Esophagus (tissue), 2 donors: ENCODE measurements at regions not wholly inside any gene's neighbourhood (a gene's known extent, or its start where the extent isn't known, plus 50 kb on each side); places are given as distances from the start of the nearest gene placed in this dataset.
"Not testable (repeated sequence)": the region's sequence is repeated elsewhere in the genome, so short reads cannot be mapped to it uniquely, and the experiment has no call there.

ENCODE experiments used
- H3K27ac ChIP-seq, 2 donors: one replicate each; pipeline ENCODE4 v1.5.1; 2013; ENCODE audit warnings: low read depth in 2 of 2, mild to moderate bottlenecking in 2 of 2, inconsistent platforms in 1 of 2, low read length in 1 of 2, moderate library complexity in 1 of 2
- H3K27me3 ChIP-seq, 2 donors: one replicate each; pipeline ENCODE4 v1.6.1; 2013; ENCODE audit warnings: low read length in 2 of 2, control low read depth in 1 of 2, mild to moderate bottlenecking in 1 of 2; ENCODE audit not compliant: insufficient read depth in 2 of 2, control insufficient read depth in 1 of 2
- H3K36me3 ChIP-seq, 2 donors: one replicate each; pipeline ENCODE4 v1.6.1; 2013; ENCODE audit warnings: low read length in 1 of 2; ENCODE audit not compliant: control insufficient read depth in 2 of 2, insufficient read depth in 2 of 2
- H3K4me1 ChIP-seq, 2 donors: one replicate each; pipeline ENCODE4 v1.6.1; 2013; ENCODE audit warnings: low read length in 1 of 2; ENCODE audit not compliant: control insufficient read depth in 2 of 2, insufficient read depth in 2 of 2
- H3K4me3 ChIP-seq, 2 donors: one replicate each; pipeline ENCODE4 v1.5.1; 2013; ENCODE audit warnings: low read length in 2 of 2, mild to moderate bottlenecking in 2 of 2, low read depth in 1 of 2, moderate library complexity in 1 of 2
- H3K9me3 ChIP-seq, 2 donors: one replicate each; pipeline ENCODE4 v1.6.1; 2013; ENCODE audit warnings: mild to moderate bottlenecking in 2 of 2, low read depth in 1 of 2, low read length in 1 of 2, moderate library complexity in 1 of 2; ENCODE audit not compliant: control insufficient read depth in 2 of 2, insufficient read depth in 1 of 2
- WGBS, 2 donors: extraction: QIAGEN DNeasy Blood & Tissue Kit; methylation state at CpG; one replicate each; pipeline ENCODE4 v1.1.7; 2013; 5-methylcytosine and 5-hydroxymethylcytosine counted together
- donor health status: healthy with polysubstance abuse.
- donor health status: Bipolar disorder and iron deficiency.

GRCh38 chr6:135603249-135603648 is 105.7 kb upstream of the AHI1 start:
- Histone ChIP-seq H3K9me3 (no peaks in the 10 kb centered on the region), H3K36me3 (no peaks in the 10 kb centered on the region), H3K4me3 (no peak overlapping the region), H3K27me3 (no peaks in the 10 kb centered on the region), H3K4me1 (no peaks in the 10 kb centered on the region), H3K27ac (no peak overlapping the region)
- WGBS, 2 donors = 98 to 100% methylated on average over 2 of the region's 2 CpGs

GRCh38 chr6:135604035-135604860 is 106.7 kb upstream of the AHI1 start:
- WGBS, 2 donors = 95 to 96% methylated on average over 10 of the region's 10 CpGs

GRCh38 chr6:135605278-135605790 is 107.8 kb upstream of the AHI1 start:
- Histone ChIP-seq H3K4me1 (no peaks in the 10 kb centered on the region), H3K4me3 (no peak overlapping the region), H3K27me3 (no peaks in the 10 kb centered on the region), H3K9me3 (no peaks in the 10 kb centered on the region), H3K36me3 (no peaks in the 10 kb centered on the region), H3K27ac (no peak overlapping the region)
- 58 to 78% methylated on average over 2 of the region's 2 CpGs for WGBS, 2 donors

More at GRCh38 chr6:135604035-135604860, 106.7 kb upstream of the AHI1 start:
- H3K4me3 ChIP-seq = no peak overlapping the region
- H3K9me3 ChIP-seq = no peaks in the 10 kb centered on the region
- H3K27ac ChIP-seq = no peak overlapping the region
- no peaks in the 10 kb centered on the region for H3K4me1 ChIP-seq
- no peaks in the 10 kb centered on the region for H3K27me3 ChIP-seq
- no peaks in the 10 kb centered on the region for H3K36me3 ChIP-seq

- H3K36me3 ChIP-seq = no peaks in the 10 kb centered on the region
- 61 to 67% methylated on average over 2 of the region's 2 CpGs for WGBS, 2 donors
- no peak overlapping the region for H3K4me3 ChIP-seq
These were observed 108.9 kb upstream of the AHI1 start for GRCh38 chr6:135606392-135606791.

GRCh38 chr6:135608031-135608430 is 110.5 kb upstream of the AHI1 start:
- H3K36me3 ChIP-seq = no peaks in the 10 kb centered on the region
- no peaks in the 10 kb centered on the region for H3K9me3 ChIP-seq
- 89 to 93% methylated on average over 3 of the region's 3 CpGs for WGBS, 2 donors
- no peak overlapping the region for H3K27ac ChIP-seq
- no peaks in the 10 kb centered on the region for H3K27me3 ChIP-seq
- H3K4me3 ChIP-seq = no peak overlapping the region
- no peaks in the 10 kb centered on the region for H3K4me1 ChIP-seq

More at GRCh38 chr6:135606392-135606791, 108.9 kb upstream of the AHI1 start:
- Histone ChIP-seq H3K27me3 (no peaks in the 10 kb centered on the region), H3K27ac (no peak overlapping the region), H3K9me3 (no peaks in the 10 kb centered on the region), H3K4me1 (no peaks in the 10 kb centered on the region)

- not testable (repeated sequence) for H3K4me3 ChIP-seq, H3K36me3 ChIP-seq, H3K9me3 ChIP-seq, H3K4me1 ChIP-seq, H3K27me3 ChIP-seq, H3K27ac ChIP-seq
- 91 to 92% methylated on average over 6 of the region's 6 CpGs for WGBS, 2 donors
These were observed 112.7 kb upstream of the AHI1 start for GRCh38 chr6:135610192-135610591.

GRCh38 chr6:135616655-135617054 is 119.1 kb upstream of the AHI1 start:
- WGBS, 2 donors = 94 to 97% methylated on average over 2 of the region's 2 CpGs
- Histone ChIP-seq H3K4me3 (no peak overlapping the region), H3K27me3 (no peaks in the 10 kb centered on the region), H3K9me3 (no peaks in the 10 kb centered on the region), H3K4me1 (no peaks in the 10 kb centered on the region), H3K36me3 (no peaks in the 10 kb centered on the region), H3K27ac (no peak overlapping the region)

GRCh38 chr6:135617222-135617621 is 119.7 kb upstream of the AHI1 start:
- no peaks in the 10 kb centered on the region for H3K4me1 ChIP-seq
- WGBS, 2 donors = 89 to 92% methylated on average over 2 of the region's 2 CpGs
- H3K9me3 ChIP-seq = no peaks in the 10 kb centered on the region
- H3K27me3 ChIP-seq = no peaks in the 10 kb centered on the region
- no peak overlapping the region for H3K27ac ChIP-seq
- no peaks in the 10 kb centered on the region for H3K36me3 ChIP-seq
- no peak overlapping the region for H3K4me3 ChIP-seq

GRCh38 chr6:135622081-135622480 is 124.5 kb upstream of the AHI1 start:
- Histone ChIP-seq H3K4me3 (no peak overlapping the region), H3K36me3 (no peaks in the 10 kb centered on the region), H3K4me1 (no peaks in the 10 kb centered on the region), H3K27ac (no peak overlapping the region), H3K27me3 (no peaks in the 10 kb centered on the region), H3K9me3 (no peaks in the 10 kb centered on the region)
- WGBS, 2 donors = 93 to 100% methylated on average over 1 of the region's 1 CpG

- H3K36me3 ChIP-seq = no peaks in the 10 kb centered on the region
- no peak overlapping the region for H3K4me3 ChIP-seq
- H3K27me3 ChIP-seq = no peaks in the 10 kb centered on the region
- H3K9me3 ChIP-seq = no peaks in the 10 kb centered on the region
- no peak overlapping the region for H3K27ac ChIP-seq
- WGBS, 2 donors = 90 to 92% methylated on average over 1 of the region's 1 CpG
- no peaks in the 10 kb centered on the region for H3K4me1 ChIP-seq
These were observed 126.4 kb upstream of the AHI1 start for GRCh38 chr6:135623979-135624378.
